Hepatic stellate cell (primary cell): ENCODE measurements at regions not wholly inside any gene's neighbourhood (a gene's known extent, or its start where the extent isn't known, plus 50 kb on each side); places are given as distances from the start of the nearest gene placed in this dataset.
"Not testable (repeated sequence)": the region's sequence is repeated elsewhere in the genome, so short reads cannot be mapped to it uniquely, and the experiment has no call there.

Source experiments
- DNase-seq: peaks from one replicate; pipeline ENCODE4 v3.0.0; 2011; ENCODE audit warnings: low spot score

DNA sequence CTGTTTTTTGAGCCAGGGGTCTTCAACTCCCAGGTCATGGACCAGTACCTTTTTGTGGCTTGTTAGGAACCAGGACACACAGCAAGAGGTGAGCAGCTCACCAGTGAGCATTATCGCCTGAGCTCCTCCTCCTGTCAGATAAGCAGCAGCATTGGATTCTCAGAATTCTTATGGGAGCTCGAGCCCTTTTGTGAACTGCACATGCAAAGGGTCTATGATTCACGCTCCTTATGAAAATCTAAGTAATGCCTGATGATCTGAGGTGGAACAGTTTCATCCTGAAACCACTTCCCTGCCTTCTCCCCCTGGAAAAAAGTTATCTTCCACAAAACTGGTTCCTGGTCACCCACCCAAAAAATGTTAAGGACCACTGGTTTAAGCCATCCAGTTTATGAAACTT, 1047.6 kb downstream of the OTOL1 start:
- DNase-seq, result no peak

- no peak for DNase-seq
Measured at GRCh38 chr3:162546910-162547309, 1050.3 kb downstream of the OTOL1 start.

DNA sequence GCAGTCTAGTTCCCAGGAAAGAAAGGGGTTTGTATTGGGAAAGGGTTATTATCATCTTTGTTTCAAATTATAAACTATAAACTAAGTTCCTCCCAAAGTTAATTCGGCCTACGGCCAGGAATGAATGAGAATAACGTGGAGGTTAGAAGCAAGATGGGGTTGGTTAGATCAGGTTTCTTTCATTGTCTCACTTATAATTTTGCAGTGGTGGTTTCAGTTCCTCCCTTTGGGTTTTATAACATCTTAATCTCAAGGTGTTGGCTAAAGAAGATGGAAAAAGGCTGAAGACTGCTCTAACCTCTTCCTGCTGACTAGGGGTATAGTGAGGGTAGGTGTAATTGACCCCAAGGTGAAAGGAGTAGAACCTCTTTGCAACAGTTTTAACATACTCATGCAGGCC, 1050.7 kb downstream of the OTOL1 start:
- DNase-seq, result no peak

DNA sequence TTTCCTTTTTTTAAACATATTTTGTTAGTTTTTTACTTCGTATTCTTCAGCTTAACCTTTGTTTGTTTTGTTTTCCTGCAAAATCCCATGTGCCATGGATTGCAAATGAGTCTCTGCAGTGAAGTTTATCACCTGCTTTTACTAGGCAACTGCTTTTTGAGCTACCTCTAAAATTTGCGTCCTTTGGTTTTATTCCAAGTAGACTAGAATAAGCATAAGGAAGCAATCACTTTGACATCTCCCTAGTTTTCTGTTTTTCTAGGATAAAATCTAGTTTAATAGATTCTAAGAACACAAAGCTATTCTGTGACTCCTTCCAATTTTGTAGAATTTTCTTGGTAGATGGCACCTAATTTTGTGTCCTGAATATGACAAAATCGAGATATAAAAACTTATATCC, 1059.2 kb downstream of the OTOL1 start:
- DNase-seq, result no peak

DNA sequence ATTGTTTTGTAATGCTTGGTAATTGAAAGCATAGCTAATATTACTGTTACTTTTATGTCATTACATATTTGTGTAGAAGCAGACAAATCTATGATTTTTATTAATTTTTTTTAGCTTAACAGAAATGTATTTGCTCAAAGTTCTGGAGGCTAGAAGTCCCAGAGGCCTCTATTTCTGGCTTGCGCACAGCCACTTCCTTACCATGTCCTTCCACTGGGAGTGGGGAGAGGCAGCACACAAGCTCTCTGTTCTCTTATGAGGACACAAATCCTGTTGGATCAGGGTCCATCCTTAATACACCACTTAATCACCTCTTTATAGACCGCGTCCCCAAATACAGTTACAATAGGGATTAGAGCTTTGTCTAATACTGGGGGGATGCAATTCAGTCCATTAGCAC, 1061.4 kb downstream of the OTOL1 start:
- DNase-seq, result no peak

DNA sequence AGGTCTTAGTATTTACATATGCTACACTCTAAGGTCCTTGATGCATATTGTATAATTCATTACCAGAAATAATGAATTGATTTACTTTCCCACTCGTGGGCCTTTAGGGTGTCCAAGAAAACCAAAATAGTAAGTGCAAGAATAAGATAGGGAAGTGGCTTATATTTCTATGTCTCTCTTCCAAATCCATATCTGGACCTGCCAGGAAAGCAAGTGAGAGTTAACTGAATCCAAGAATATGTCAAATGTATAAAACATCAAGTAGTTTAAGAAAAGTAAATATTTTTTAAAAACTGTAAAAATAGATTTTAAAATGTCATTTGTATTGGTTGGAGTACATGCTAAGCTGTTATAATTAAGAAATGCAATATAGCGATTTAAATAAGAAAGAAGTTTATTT, 1072.1 kb downstream of the OTOL1 start:
- DNase-seq, result no peak

- DNase-seq, result no peak
Measured at GRCh38 chr3:162569314-162569713, 1072.7 kb downstream of the OTOL1 start.

DNA sequence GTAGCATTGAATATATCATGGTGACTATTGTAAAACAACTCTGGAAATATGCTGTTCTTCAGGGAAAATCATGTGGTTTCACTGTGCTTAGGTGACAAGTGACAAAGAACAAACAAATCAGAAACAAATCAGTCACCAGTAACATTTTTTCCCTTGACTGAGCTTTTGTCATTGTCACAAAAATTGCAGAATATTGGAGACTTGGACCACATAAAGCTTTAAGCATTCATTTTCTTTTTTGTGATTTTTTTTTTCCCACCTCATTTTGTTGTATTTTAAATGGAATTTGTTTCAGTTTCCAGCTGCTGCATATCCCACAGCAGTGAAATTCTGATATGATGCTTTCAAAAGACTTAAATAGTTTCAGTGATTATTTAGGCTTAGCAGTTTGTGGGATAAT, 1088.4 kb downstream of the OTOL1 start:
- DNase-seq, result no peak

GRCh38 chr3:162586591-162586990, 1090.0 kb downstream of the OTOL1 start:
- no peak for DNase-seq

DNA sequence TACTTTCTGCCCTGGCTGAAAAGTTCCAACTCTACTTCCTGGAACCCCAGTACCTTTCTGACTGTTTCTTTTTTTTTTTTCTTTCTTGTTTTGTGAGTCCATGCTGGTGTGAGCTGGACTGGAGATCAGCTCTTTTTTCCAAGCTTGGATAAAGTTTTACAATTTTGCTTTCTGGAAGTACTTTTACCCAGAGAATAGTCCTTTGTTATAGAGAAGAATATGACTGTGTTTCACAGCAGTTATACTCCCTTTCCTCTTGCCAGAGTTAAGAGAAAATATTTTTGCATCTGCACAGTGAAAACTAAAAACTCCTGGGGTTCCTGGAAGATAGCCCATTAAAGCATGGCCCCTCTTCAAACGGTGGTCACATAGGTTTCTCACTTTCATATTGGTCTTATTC, 1100.6 kb downstream of the OTOL1 start:
- DNase-seq, result no peak

GRCh38 chr3:162598500-162598899, 1101.9 kb downstream of the OTOL1 start:
- DNase-seq, result not testable (repeated sequence)

- not testable (repeated sequence) for DNase-seq
Measured at GRCh38 chr3:162599742-162600141, 1103.1 kb downstream of the OTOL1 start.

DNA sequence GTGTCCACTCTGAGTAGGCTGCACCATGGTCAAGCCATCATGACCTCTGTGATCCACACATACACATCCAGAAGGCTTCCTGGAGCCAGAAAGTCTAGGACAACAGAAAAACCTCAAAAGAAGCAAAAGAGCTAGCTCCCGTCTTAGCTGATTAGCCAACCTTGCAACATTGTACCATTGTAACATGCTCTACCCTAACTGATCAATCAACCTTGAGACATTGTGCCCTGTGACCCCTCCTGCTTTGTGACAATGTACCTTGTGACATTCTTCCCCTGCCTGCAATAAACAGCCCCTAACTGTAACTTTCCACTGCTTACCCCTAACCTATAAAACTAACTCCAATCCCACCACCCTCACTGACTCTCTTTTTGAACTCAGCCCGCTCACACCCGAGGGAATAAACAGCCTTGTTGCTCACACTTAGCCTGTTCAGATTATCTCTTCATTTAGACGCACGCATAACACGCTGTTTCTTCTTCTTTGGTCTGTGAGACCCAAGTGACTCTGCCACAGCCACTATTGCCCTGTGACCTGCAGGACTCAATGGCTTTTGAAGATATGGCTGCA, 1104.6 kb downstream of the OTOL1 start:
- no peak for DNase-seq

DNA sequence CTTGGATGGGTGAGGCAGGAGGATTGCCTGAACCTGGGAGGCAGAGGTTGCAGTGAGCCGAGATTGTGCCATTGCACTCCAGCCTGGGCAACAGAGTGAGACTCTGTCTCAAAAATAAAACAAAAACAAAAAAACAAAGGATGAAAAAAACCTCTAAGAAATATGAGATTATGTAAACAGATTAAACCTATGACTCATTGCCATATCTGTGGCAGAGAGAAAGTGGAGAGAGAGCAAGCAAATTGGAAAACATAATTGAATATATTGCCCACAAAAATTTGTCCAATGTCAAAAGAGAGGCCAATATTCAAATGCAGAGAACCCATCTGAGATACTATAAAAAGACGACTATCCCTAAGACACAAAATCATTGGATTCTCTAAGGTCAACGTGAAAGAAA, 1106.0 kb downstream of the OTOL1 start:
- no peak for DNase-seq

DNA sequence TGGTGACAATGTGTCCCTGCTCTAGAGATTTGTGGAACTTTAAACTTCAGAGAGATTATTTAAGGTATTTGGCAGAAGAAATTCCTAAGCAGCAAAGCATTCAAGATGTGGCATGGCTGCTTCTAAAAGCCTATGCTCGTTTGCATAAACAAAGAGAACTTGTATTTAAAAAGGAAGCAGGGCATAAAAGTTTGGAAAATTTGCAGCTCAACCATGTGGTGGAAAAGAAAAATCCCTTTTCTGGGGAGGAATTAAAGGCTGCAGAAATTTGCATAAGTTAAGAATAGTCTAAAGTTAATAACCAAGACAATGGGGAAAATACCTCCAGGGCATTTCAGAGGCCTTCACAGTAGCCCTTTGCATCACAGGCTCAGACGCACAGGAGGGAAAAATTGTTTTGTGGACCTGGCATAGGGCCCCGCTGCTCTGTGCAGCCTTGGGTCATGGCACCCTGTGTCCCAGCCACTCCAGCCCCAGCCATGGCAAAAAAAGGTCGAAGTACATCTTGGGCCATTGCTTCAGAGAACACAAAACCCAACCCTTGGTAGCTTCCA, 1109.1 kb downstream of the OTOL1 start:
- DNase-seq, result no peak

- no peak for DNase-seq
Measured at GRCh38 chr3:162610261-162610660, 1113.7 kb downstream of the OTOL1 start.

GRCh38 chr3:162612991-162613390, 1116.4 kb downstream of the OTOL1 start:
- DNase-seq, result no peak

DNA sequence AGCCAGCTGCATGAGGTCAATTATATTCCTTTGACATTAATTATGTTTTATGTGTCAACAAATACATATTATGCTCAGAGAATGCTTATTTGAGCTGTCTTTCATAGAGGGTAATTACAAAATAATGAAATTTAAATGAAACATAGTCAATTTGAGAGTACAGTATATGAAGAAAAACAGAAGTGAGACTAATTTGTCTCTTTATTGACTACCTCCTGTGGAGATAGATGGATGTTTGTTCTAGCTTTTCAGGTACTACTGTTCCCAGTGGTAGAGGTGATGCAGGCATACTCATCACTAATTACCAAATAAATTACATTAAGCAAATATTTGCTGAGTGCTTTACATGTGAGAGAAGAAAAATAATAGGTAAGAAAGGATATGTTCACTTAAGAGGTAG, 1129.6 kb downstream of the OTOL1 start:
- no peak for DNase-seq

DNA sequence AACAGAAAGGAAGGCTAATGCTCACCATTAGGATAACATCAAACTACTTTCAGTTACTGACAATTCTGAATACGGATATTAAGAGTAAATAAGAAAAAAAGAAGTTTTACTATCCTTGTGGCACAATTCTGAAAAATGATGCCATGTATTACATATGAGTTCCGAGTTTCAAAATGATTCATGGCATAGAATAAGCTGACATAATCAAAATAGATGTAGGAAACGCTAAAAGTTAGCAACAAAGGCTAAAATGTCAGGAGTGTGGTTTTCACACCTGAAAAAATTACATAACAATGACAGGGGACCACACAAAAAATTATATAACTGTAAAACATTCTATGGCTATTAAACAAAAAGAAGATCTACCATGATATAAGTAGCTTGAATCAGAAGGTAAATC, 1131.9 kb downstream of the OTOL1 start:
- no peak for DNase-seq

- DNase-seq, result no peak
Measured at GRCh38 chr3:162629372-162629771, 1132.8 kb downstream of the OTOL1 start.

DNA sequence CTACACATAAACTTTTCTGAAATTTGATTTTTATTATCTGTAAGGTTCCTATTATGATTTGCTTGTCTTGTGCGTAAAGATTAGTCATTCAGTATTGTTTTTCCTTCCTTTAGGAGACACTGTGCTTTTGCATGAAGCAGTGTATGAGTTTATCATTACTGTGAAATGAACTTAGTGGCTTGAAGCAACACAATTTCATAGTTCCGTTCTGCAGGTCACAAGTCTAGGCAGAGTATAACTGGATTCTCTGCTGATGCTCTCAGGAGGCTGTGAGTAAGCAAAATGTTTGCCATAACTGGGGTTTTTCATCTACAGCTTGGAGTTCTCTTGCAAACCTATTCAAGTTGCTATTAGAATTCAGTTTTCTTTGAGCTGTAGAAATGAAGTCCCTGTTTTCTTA, 1136.1 kb downstream of the OTOL1 start:
- DNase-seq, result no peak

- DNase-seq, result not testable (repeated sequence)
Measured at GRCh38 chr3:162640208-162640607, 1143.6 kb downstream of the OTOL1 start.

DNA sequence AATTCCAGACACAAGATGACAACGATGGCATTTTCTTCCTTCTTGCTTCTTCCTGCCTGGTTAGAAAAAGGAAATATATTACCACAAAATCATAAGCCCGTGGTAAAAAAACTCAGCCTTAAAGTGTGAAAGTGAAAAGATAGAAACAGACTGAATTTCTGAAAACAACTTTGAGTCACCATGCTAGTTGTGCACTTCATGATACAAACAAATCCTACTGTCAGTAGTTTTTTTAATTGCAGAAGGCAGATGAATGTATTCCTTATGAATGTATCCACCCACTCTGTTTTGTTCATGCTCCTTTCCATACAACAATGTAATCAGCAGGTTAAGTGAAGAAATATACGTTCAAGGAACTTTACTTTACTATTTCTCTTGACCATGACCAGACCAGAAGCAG, 1144.7 kb downstream of the OTOL1 start:
- DNase-seq, result no peak

GRCh38 chr3:162641907-162642306, 1145.3 kb downstream of the OTOL1 start:
- no peak for DNase-seq

DNA sequence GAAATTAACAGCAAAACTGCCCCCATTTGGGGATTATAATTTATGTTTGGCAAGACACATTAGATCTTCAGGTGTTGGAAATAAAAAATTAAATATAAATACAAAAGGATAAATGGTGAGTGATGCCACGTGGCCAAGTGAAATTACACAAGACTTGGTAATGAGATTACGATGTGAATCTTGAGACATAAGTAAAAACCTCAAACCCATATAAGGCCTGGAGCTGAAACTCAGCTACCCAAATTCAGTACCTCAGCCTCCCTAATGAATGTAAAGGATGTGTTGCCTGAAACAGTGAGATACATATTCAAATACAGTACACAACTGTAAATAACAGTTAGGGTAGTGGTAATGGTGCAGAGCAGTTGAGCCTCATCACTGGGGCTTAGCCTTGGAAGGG, 1146.6 kb downstream of the OTOL1 start:
- DNase-seq, result no peak
